Cardiac fibroblast (primary cell): ENCODE measurements at regions not wholly inside any gene's neighbourhood (a gene's known extent, or its start where the extent isn't known, plus 50 kb on each side); places are given as distances from the start of the nearest gene placed in this dataset.

Source experiments
- DNase-seq, 2 donors: peaks; one replicate each; pipeline versions ENCODE4 v3.0.0 to v3.0.0-alpha.2; 2010; ENCODE audit warnings: low read depth in 2 of 2
- H3K4me3 ChIP-seq, 2 donors: replicated peaks in 1 of 2; 1 replicate in 1 of 2; 2 replicates in 1 of 2; pipeline ENCODE4 v1.5.1; 2011; ENCODE audit warnings: low read depth in 2 of 2, low read length in 2 of 2, mild to moderate bottlenecking in 2 of 2, moderate library complexity in 1 of 2
- CTCF ChIP-seq: IDR thresholded peaks from one replicate; pipeline ENCODE4 v1.5.1; 2011; ENCODE audit warnings: low read depth, mild to moderate bottlenecking, low read length, inconsistent platforms

GRCh38 chr3:30524357-30525040 lies 81.9 kb upstream of the TGFBR2 start:
- TF ChIP-seq CTCF: no peak
- DNase-seq: no peak
- no peak overlapping the region for H3K4me3 ChIP-seq

DNA sequence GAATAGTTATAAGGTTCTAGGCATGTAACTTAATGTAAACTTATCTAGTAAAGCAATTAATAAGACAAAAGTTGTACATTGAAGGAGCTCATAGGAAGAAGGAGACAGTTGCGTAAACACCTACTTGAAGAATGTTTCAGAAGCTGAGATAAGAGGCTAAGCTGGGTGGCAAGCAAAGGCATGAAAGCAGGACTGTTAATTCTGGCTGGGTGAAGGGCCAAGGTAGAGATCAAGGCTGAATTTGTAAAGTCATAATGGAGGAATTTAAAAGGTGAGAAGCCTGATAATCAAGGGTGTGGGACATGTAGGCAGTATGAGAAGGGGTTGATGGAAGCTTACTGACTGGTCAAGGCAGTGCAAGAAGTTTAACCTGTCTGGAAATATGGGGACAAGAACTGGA lies 80.4 kb upstream of the TGFBR2 start:
- no peak for DNase-seq
- TF ChIP-seq CTCF: no peak

GRCh38 chr3:30527186-30527585 lies 79.2 kb upstream of the TGFBR2 start:
- no peak for DNase-seq
- no peak overlapping the region for H3K4me3 ChIP-seq
- no peak for TF ChIP-seq CTCF

More for the DNA sequence above, 80.4 kb upstream of the TGFBR2 start:
- no peak overlapping the region for H3K4me3 ChIP-seq

- TF ChIP-seq CTCF: no peak
- peak; percentile 46 to 48 for DNase-seq
- no peak overlapping the region for H3K4me3 ChIP-seq
These were observed 78.7 kb upstream of the TGFBR2 start for GRCh38 chr3:30527720-30528119.

DNA sequence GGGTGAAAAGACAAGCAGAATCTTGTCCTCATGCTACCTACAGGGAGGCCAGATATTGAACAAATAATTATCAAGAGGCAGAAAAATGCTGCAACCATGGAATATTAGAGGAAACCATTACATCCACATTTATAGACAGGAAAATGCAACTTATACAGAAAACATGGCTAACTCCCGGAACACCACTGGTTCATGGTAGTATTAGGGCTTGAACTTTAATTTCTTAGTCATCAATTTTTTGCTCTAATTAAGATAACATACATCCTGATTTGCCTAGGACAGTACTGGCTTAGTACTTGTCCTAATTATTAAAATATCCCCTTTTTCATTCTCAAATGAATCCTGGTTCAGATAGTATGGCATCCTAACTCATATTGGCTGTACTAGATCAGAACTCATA lies 76.3 kb upstream of the TGFBR2 start:
- H3K4me3 ChIP-seq: no peak overlapping the region
- no peak for TF ChIP-seq CTCF
- no peak for DNase-seq

DNA sequence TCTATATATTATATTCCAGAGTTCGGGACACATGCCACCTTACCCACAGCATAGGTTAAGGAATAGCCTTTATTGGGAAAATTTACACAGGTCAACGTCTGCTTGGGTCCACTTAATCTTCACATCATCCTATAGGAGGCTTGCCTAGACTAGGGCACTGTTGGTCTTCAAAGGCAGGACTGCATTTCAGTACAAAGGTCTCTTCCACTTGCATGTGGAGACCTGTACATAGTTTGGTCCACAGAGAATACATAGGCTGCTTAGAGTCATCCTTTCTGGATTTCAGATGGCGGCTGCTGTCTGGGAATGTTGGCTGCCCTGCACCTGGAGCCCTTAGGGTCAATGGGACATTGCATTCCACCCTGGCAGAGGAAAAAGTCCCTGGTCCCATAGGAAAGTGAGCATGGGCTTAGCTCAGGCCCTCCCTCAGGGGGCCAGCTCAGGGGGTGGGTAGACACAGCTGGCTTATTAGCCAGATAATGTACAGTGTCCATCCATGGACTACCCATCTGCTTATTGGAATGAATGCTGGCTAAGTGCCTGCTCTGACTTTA lies 75.3 kb upstream of the TGFBR2 start:
- H3K4me3 ChIP-seq: no peak overlapping the region
- DNase-seq: no peak
- no peak for TF ChIP-seq CTCF

DNA sequence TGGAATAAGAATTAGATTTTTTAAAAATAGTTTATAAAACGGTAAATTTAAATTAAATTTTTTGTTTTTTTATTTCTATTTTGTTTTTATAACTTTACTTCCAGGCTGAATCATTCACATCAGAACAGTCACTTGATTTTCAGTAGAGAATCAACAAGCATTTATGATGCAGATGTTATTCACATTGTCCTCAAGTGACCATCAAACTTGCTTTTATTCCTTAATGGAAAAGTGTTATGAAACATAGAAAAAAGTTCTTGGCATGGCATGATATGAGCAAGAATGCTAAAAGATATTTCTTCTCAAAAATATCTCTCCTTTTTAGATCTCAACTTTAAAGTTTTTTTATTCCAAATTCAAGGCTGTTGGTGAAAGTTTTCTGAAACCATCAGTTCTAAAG lies 70.9 kb upstream of the TGFBR2 start:
- peak; percentile 64 to 72 for DNase-seq
- no peak overlapping the region for H3K4me3 ChIP-seq
- no peak for TF ChIP-seq CTCF
